HG03060 (cell line): ENCODE measurements at regions not wholly inside any gene's neighbourhood (a gene's known extent, or its start where the extent isn't known, plus 50 kb on each side); places are given as distances from the start of the nearest gene placed in this dataset.
"Not testable (repeated sequence)": the region's sequence is repeated elsewhere in the genome, so short reads cannot be mapped to it uniquely, and the experiment has no call there.

ENCODE experiments used
- ATAC-seq: cut with Tn5 transposase; IDR thresholded peaks from one replicate; pipeline ENCODE4 v1.9.1; 2021; ENCODE audit warnings: low read depth, moderate number of reproducible peaks; ENCODE audit not compliant: unreplicated experiment

DNA sequence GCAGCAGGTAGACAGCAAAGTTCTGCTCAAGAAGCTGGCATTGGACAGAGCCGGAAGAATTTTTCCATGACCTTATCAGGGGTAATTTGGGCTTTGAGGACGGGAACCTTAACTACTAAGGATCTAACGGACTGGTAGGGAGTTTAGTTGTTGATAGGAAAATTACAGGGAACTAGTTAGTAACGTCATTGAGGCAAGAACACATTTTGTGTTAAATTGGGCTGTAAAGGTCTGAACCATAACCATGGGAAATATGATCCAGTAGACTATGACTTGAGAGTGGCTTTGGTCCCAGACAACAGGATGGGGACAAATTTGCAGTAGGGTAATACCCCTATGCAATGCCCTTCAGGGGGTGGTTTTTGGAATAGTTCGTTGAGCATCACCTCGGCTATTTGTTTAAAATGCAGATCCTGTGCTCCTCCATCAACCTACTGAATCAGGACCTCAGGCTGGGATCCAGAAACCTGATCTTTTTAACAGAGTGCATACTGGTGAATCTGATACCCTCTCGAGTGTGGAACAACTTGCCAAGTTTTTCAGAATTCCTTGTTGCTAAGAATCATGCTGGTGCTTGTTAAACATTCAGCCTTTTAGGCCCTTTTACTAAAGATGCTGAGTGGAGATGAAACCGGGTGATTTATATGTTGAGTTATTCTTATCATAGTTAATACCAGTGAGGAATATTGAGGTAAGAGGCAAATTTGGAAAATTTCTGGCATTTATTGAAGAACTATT lies 255.1 kb downstream of the MAP2K6 start:
- ATAC-seq: no peak

DNA sequence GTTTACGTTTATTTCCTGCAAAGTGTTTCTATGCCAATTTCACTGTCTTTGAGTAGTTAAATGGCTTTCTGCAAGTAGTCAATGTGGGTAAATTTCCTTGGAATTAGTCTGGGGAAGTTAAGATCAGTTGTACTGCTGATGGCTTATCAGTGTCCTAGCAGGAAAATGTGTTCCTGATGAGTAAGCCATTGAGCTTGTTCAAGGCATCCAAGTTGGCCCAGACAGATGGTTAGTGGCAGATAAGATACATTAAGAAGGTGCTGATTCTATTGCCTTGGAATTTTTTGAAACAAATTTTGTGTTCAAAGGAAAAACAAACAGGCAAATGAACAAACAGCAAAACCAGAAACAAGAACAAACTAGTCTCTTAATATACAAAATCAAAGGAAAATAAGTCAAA lies 258.4 kb downstream of the MAP2K6 start:
- no peak for ATAC-seq

DNA sequence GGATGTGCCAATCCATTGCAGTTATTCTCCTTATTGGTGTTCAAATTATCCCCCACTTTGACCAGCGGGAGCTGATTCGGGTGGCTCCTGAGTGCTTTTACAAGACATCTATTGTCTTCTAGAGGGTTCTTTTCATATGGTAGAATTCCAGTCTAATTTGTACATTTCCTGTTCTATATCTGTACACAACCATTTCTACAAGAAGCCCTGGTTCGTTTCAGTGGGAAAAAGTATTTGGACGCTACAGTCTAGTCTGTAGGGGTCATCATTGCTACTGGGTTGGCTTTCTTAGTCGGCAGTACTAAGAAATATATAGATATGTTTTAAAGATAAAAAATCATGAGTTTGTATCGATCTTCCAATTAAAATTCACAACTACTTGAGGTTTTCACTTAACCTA lies 262.6 kb downstream of the MAP2K6 start:
- ATAC-seq: no peak

DNA sequence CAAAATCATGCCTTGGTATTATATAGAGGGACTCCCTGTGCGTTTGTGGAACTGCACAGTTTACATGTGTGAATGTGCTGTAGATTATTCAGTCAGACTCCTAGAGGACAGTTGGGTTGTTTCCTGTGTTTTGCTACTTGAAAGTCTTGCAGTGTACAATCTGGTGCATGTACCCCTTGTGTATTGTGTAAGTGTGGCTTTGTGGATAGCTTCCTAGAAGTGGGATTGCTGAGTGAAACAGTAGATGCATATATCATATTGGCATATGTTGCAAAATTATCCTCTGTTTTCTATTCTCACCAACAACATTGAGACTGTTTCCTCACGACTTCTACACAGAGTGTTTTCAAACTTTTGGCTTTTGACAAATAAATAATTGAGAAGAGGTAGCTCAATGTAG lies 263.7 kb downstream of the MAP2K6 start:
- ATAC-seq: no peak

DNA sequence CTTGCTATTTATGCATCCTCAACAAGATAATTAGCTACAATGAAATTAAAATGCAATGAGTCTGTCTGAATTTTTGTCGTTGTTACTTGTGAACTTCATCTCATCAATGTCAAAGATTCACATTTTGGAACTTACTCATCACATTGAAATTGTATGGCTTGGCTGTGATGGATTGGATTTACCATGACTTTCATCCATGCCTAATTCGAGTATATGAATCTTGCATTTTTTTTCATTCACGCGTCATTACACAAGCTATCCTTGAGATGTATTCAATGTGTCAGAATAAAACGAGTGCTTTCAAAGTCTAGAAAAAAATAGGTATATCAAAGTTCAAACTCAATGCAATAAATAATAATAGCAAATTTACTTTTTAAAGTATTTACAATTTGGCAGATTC lies 265.3 kb downstream of the MAP2K6 start:
- no peak for ATAC-seq

DNA sequence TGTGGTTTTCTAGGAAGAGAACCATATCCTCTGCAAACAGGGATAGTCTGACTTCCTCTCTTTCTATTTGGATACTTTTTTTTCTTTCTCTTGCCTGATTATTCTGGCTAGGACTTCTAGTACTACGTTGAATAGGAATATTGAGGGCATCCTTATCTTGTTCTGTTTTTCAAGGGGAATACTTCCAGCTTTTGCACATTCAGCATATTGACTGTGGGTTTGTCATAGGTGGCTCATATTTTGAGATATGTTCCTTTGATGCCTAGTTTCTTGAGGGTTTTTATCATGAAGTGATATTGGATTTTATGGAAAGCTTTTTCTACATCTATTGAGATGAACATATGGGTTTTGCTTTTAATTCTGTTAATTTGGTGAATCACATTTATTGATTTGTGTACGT lies 269.8 kb downstream of the MAP2K6 start:
- no peak for ATAC-seq

DNA sequence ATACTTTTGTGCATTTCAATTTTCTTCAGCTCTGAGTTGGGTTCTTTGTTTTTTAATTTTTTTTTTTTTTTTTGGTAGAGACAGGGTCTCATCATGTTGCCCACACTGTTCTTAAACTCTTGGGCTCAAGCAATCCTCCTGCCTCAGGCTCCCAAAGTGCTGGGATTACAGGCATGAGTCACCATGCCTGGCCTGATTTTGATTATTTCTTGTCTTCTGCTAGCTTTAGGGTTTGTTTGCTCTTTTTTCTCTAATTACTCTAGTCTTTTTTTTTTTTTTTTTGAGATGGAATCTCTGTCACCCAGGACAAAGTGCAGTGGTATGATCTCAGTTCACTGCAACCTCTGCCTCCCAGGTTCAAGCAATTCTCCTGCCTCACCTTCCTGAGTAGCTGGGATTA lies 270.7 kb downstream of the MAP2K6 start:
- ATAC-seq: not testable (repeated sequence)

DNA sequence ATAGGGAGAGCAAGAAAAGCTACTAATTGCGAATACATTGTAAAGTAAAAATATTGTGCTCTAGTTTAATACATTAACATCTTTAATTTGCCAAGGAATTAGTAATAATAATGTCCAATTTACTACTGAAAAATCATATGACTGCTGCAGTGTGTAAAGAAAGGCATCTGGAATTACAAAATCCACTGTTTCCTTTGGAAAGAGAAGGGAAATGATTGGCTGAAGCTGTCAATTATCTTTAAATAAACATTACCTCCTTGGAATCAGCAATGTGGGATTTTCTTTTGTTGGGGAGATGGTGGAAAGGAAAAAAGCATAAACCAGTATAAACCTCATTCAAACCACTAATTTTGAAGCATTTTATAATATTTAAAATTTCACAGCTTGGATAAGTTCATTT lies 276.0 kb downstream of the MAP2K6 start:
- no peak for ATAC-seq

DNA sequence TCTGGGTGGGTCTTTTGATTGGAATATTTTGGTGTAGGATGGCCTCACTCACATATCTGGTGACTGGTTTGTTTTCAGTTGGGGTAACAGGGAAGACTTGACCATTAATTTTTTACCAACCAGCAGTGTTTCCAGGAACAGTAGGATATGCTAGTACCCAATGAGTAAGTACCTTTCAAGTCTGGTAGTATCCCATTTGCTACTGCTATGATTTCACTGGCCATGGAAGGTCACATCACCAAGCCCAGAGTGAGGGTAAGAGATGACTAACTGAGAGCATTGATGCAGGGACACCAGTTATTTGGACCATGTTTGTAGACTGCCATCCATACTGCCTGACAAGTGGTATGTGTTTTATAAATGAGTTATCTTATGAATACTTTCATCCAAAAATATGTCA lies 277.7 kb downstream of the MAP2K6 start:
- no peak for ATAC-seq

DNA sequence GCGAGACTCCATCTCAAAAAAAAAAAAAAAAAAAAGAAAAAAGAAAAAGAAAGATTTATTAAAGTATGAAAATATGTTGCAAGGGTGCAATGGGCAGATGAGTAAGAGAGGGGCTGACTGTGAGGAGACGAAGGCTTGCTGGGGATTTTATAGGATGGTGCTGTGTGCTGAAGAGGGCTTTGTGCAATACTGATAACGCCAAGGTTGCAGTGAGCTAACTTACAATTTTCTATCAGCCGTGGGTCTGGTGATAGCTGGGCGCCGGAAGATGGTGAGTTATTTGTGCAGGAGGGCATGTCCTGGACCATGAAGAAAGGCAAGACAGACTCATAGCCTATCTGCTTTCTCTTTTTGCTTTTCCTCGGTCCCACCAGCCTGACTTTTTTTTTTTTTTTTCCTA lies 281.1 kb downstream of the MAP2K6 start:
- ATAC-seq: no peak

DNA sequence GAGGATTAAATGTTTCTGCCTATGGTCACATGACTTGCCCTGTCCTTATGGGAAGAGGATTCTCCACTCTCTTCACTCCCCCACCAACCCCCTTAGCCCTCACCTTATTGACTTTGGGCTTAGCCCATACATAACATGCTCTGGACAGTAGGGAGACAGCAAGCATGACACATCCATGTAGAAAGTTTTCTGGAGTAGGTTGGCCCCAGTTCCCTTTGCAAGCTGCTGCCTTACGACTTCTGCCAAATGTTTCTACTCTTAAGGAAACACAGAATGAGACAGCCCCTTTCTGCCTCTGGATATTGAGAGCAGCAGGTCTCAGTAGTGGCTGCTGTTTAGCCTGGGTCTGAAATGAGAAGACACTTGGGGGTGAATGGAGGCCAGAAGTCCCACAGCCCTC lies 282.2 kb downstream of the MAP2K6 start:
- no peak for ATAC-seq

DNA sequence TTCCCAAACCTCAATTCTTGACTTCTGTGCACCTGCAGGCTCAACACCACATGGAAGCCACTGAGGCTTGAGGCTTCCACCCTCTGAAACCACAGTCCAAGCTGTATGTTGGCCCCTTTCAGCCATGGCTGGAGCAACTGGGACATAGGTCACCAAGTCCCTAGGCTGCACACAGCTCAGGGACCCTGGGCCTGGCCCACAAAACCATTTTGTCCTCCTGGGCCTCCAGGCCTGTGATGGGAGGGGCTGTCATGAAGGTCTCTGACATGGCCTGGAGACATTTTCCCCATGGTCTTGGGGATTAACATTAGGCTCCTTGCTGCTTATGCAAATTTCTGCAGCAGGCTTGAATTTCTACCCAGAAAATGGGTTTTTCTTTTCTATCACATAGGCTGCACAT lies 283.9 kb downstream of the MAP2K6 start:
- not testable (repeated sequence) for ATAC-seq

DNA sequence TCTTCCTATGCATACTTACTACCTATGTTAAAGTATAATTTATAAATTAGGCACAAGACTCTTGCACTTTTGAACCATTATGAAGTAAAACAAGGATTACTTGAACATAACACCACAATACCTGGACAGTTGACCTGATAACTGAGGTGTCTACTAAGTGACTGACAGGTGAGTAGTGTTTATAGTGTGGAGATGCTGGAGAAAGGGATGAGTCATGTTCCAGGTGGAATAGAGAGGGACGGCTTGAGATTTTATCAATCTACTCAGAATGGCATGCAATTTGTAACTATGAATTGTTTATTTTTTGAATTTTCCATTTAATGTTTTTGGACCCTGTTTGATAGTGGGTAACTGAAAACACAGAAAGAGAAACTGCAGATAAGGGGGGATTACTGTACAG lies 287.6 kb downstream of the MAP2K6 start:
- no peak for ATAC-seq

DNA sequence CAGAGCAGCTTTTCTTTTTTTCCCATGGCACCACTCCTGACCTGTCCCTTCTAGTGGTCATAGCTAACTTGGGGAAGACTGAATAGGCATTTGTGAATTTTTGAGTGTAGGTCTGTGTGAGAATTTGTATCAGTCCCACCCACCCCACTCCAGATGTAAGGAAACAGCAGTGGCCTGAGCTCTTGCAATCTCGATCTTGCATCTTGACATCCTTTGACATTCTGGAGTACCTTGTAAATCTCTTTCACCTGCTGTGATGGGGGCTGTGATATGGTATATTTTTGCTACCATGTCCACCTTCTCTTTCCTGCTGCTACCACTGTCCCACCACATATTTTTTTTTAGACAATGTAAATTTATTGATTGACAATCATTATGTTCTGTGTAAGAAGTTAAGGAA lies 289.3 kb downstream of the MAP2K6 start:
- no peak for ATAC-seq

DNA sequence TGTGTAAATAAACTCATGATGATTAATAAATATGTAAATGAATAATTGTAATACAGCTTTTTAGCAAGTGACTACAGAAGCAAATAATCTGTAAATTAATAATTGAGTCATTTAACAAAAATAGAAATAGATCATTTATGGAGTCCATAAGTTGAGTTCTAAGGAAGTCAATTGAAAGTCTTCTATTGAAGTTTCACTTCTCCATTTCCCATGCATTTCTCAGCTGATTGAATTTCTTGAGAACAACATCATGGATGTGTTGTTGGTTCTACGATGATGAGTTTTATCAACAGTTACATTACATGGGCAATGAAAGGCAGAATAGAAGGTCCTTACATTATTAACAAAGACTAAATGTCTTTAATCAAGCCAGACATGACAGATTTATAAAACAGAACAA lies 290.4 kb downstream of the MAP2K6 start:
- ATAC-seq: no peak

DNA sequence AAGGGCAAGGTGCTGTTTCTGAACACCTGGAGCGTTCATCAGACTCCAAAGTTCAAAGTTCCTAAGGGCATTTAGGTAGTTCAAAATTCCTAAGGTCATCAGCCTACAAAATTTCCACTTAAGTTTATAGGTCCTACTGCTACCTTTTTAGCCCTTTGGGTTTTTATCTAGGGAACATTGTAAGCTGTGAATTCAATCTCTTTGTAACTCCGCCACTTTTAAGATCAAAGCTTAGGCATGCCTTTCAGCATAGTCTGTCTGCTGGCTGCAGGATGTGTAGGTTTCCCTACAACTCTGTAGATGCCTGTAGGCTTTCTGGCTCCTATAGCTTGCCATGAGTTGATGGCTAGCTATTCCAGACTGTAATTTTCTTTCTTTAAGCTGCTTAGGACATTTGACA lies 291.6 kb downstream of the MAP2K6 start:
- no peak for ATAC-seq

DNA sequence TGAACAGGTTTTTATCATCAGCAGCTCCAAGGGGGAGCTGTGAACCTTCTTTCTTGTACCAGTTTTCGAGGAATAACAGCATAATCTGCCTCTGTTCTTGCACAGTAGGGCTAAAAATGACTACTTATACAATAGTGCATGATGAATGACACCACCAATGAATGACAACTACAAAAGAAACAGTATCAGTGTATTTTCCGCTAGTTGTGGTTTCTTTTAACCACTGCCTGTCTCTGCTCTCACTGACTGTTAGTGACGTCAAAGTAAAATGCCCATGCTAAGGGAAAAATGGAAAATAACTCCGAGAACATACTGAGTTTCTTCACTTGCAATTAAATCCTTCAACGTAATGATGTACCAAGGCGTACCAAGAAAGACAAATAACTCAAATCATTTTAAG lies 294.9 kb downstream of the MAP2K6 start:
- no peak for ATAC-seq

DNA sequence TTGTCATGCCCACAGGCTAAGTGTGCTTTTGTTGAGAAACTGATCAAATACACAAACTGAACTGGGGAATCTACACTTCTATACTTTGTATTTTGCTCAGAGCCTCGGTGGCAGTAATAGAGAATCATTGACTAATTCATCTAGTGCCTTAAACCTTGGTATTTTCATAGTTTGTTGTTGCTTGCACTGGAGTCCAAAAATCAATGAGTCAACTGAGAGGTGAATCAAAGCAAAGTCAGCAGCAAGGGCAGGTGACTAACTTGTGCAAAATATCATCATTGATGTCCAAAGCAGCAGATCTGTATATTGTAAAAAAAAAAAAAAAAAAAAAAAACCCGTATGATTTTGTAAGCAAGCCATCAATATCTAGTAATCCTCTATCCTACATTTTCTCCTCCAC lies 296.4 kb downstream of the MAP2K6 start:
- no peak for ATAC-seq

DNA sequence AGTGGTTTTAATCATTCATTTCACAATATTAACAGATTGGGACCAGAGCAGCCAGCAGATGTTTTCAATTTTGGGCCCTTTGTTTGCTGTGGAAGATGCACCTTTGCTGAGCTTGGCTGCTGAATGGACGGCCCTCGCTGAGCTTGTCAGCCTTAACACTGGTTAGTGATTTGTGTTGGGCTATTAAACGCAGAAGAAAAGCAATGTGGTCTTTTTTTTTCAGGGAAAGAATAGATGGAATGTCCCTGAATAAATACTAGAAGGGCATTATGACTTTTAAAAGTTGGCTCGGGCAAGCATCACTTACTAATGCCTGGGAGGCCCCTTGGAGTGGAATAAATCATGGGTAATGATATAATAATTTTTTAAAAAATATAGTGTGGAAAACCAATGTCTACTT lies 297.0 kb downstream of the MAP2K6 start:
- ATAC-seq: no peak

DNA sequence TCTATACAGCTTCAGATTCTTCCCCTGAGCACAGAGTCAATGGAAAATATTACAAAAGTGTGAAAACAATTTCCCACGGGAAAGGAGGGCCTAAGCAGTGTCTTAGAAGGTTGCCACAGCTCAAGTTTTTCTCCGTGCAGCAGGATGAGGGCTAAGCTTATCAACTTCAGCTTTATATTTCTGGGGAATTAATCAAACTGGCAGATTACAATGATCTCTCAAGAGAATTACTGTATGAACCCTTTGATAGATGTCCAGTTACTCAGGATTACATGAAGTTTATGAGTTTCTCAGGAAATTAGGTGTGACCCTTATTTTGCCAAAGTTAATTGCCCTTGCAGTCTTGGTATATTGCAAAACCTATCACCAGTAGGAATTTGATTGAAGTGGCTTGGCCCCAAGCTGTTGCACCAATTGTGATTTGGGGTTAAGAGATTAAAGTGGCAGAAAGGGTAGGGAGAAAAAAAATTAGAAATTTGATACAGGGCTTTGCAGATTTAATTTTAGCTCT lies 298.4 kb downstream of the MAP2K6 start:
- no peak for ATAC-seq

DNA sequence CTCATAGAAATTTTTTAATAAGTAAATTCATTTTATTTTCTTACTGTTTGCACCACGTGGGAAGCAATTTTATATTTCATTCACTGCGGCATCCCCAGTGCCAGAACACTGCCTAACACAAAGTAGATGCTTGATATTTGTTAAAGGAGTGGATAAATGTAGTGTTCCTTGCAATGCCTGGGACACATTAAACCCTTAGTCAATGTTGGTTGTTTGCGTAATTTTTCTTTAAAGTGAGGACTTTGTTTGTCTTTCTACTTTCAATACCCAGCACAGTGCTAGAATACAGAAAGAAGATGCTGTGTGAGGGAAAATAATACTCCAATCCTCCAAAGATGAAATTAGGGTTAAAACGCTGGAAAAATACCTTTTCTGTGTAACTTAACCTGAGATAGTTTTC lies 299.3 kb downstream of the MAP2K6 start:
- no peak for ATAC-seq

DNA sequence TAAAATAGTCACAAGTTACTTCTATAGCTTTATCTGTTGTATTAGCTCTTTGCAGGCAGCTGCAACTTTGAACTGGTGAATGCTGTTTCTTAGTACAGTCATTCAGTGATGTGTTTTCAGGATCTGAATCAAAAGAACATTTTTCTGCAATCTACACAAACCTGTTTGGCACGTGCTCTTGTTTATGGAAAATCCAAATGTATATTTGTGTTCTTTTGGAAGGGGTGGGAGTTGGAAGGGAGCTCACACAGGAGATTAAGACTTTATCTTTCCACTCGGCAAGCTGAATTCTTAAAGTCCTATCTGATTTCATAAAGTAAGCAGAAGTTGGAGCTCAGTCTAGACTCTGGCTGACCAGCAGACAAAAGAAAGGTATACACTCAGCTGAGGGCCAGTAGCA lies 300.2 kb downstream of the MAP2K6 start:
- ATAC-seq: no peak

DNA sequence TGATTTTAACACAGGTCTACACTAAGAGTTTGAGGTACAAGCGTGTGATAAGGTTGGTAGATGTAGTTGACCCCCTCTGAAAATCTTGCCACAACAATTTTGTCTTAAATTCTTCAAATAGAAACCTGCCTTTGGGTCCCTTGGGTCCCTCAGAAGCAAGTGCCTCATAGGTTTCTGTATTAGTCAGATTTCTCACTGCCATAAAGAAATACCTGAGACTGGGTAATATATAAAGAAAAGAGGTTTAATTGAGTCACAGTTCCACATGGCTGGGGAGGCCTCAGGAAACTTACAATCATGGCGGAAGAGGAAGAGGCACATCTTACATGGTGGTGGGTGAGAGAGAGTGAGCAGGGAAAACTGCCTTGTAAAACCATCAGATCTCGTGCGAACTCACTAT lies 301.2 kb downstream of the MAP2K6 start:
- no peak for ATAC-seq
